Thoracic aorta (tissue), 2 donors: ENCODE measurements at regions not wholly inside any gene's neighbourhood (a gene's known extent, or its start where the extent isn't known, plus 50 kb on each side); places are given as distances from the start of the nearest gene placed in this dataset.

Source experiments
- ATAC-seq: fragments of 150-250 bp; one replicate; pipeline ENCODE4 v1.8.0; 2017; ENCODE audit warnings: low read depth; ENCODE audit not compliant: insufficient number of reproducible peaks, low FRiP score
- DNase-seq: peaks from one replicate; pipeline ENCODE4 v3.0.0-alpha.2; 2020; ENCODE audit warnings: low spot score
- H3K27ac ChIP-seq, 2 donors: fragments of 200-600 bp; sonication (generic); 1 replicate in 1 of 2; 2 replicates in 1 of 2; pipeline ENCODE4 v1.5.1; 2016; ENCODE audit warnings: mild to moderate bottlenecking in 2 of 2, moderate library complexity in 2 of 2
- H3K27me3 ChIP-seq: fragments of 200-600 bp; sonication (generic); replicated peaks from 2 replicates; pipeline ENCODE4 v1.6.0; 2016; ENCODE audit warnings: mild to moderate bottlenecking; ENCODE audit not compliant: insufficient read depth
- H3K36me3 ChIP-seq: fragments of 200-600 bp; sonication (generic); one replicate; pipeline ENCODE4 v1.5.1; 2016
- H3K4me1 ChIP-seq, 2 donors: fragments of 200-600 bp; sonication (generic); 1 replicate in 1 of 2; 2 replicates in 1 of 2; pipeline versions ENCODE4 v1.5.1 to v1.6.0; 2016; ENCODE audit warnings: low read depth in 2 of 2, mild to moderate bottlenecking in 1 of 2; ENCODE audit not compliant: control insufficient read depth in 1 of 2
- H3K4me3 ChIP-seq: fragments of 200-600 bp; sonication (generic); 2 replicates; pipeline ENCODE4 v1.5.1; 2016; ENCODE audit warnings: mild to moderate bottlenecking
- H3K9me3 ChIP-seq: fragments of 200-600 bp; sonication (generic); 2 replicates; pipeline ENCODE4 v1.5.1; 2016
- CTCF ChIP-seq: fragments of 200-600 bp; sonication (generic); IDR thresholded peaks from one replicate; pipeline ENCODE4 v1.5.1; 2019; ENCODE audit warnings: antibody characterized with exemption

- ATAC-seq, result no peak
- no peak for DNase-seq
- no peaks in the 10 kb centered on the region for H3K36me3 ChIP-seq
- no peaks in the 10 kb centered on the region for H3K27me3 ChIP-seq
- H3K4me3 ChIP-seq, result no peak overlapping the region
- TF ChIP-seq CTCF, result no peak
- H3K27ac ChIP-seq, result no peak overlapping the region
- no peaks in the 10 kb centered on the region for H3K4me1 ChIP-seq
- H3K9me3 ChIP-seq, result no peaks in the 10 kb centered on the region
Observed at GRCh38 chr20:51092338-51092737, 69.4 kb upstream of the KCNG1 start.

GRCh38 chr20:51091406-51092195 is 68.7 kb upstream of the KCNG1 start:
- no peaks in the 10 kb centered on the region for H3K9me3 ChIP-seq
- no peak overlapping the region for H3K27ac ChIP-seq
- H3K27me3 ChIP-seq, result no peaks in the 10 kb centered on the region
- no peak for DNase-seq
- no peak for TF ChIP-seq CTCF
- no peaks in the 10 kb centered on the region for H3K36me3 ChIP-seq
- no peak overlapping the region for H3K4me3 ChIP-seq
- no peaks in the 10 kb centered on the region for H3K4me1 ChIP-seq
- ATAC-seq, result no peak

GRCh38 chr20:51089840-51090239 is 66.9 kb upstream of the KCNG1 start:
- no peaks in the 10 kb centered on the region for H3K36me3 ChIP-seq
- no peaks in the 10 kb centered on the region for H3K9me3 ChIP-seq
- ATAC-seq (no peak), DNase-seq (no peak)
- H3K27ac ChIP-seq, result no peak overlapping the region
- no peak overlapping the region for H3K4me3 ChIP-seq
- H3K4me1 ChIP-seq, result no peaks in the 10 kb centered on the region
- no peak for TF ChIP-seq CTCF
- no peaks in the 10 kb centered on the region for H3K27me3 ChIP-seq

- Histone ChIP-seq H3K36me3 (no peaks in the 10 kb centered on the region), H3K4me3 (no peak overlapping the region), H3K4me1 (no peaks in the 10 kb centered on the region), H3K9me3 (no peaks in the 10 kb centered on the region), H3K27ac (no peak overlapping the region), H3K27me3 (no peaks in the 10 kb centered on the region)
- TF ChIP-seq CTCF, result no peak
- no peak for ATAC-seq
- no peak for DNase-seq
Observed at GRCh38 chr20:51089272-51089781, 66.4 kb upstream of the KCNG1 start.

GRCh38 chr20:51087266-51087665 is 64.4 kb upstream of the KCNG1 start:
- Histone ChIP-seq H3K4me3 (no peak overlapping the region), H3K27ac (no peak overlapping the region), H3K36me3 (no peaks in the 10 kb centered on the region), H3K4me1 (no peaks in the 10 kb centered on the region), H3K9me3 (no peaks in the 10 kb centered on the region), H3K27me3 (no peaks in the 10 kb centered on the region)
- TF ChIP-seq CTCF, result no peak
- ATAC-seq, result no peak
- DNase-seq, result no peak
